ENCODE measurements at regions not wholly inside any gene's neighbourhood (a gene's known extent, or its start where the extent isn't known, plus 50 kb on each side); places are given as distances from the start of the nearest gene placed in this dataset.

- intact Hi-C loops (cut with DNase I), result no loop called here
- ATAC-seq (no peak), DNase-seq (ENCODE audit: low spot score) (no peak)
Observed at GRCh38 chr18:65346086-65346485, 404.7 kb upstream of the CDH7 start.

GRCh38 chr18:65343571-65343970, 407.2 kb upstream of the CDH7 start:
- intact Hi-C loops (cut with DNase I), result no loop called here

GRCh38 chr18:65336411-65336810, 414.4 kb upstream of the CDH7 start:
- intact Hi-C loops (cut with DNase I), result no loop called here
- DNase-seq (ENCODE audit: low spot score), result no peak
- no peak for ATAC-seq

More at GRCh38 chr18:65343571-65343970, 407.2 kb upstream of the CDH7 start:
- ATAC-seq (no peak), DNase-seq (ENCODE audit: low spot score) (no peak)

- ATAC-seq (no peak), DNase-seq (ENCODE audit: low spot score) (no peak)
- intact Hi-C loops (cut with DNase I), result no loop called here
Observed at GRCh38 chr18:65329010-65329409, 421.8 kb upstream of the CDH7 start.

GRCh38 chr18:65326805-65327204, 424.0 kb upstream of the CDH7 start:
- intact Hi-C loops (cut with DNase I), result no loop called here
- DNase-seq (ENCODE audit: low spot score) (no peak), ATAC-seq (no peak)

GRCh38 chr18:65322895-65323294, 427.9 kb upstream of the CDH7 start:
- intact Hi-C loops (cut with DNase I), result no loop called here
- DNase-seq (ENCODE audit: low spot score) (no peak), ATAC-seq (no peak)

GRCh38 chr18:65298422-65298821, 452.4 kb upstream of the CDH7 start:
- DNase-seq (ENCODE audit: low spot score) (no peak), ATAC-seq (no peak)
- intact Hi-C loops (cut with DNase I), result no loop called here

- ATAC-seq (no peak), DNase-seq (ENCODE audit: low spot score) (no peak)
- intact Hi-C loops (cut with DNase I), result no loop called here
Observed at GRCh38 chr18:65288908-65289307, 461.9 kb upstream of the CDH7 start.

GRCh38 chr18:65287652-65288051, 463.2 kb upstream of the CDH7 start:
- intact Hi-C loops (cut with DNase I), result no loop called here
- ATAC-seq (no peak), DNase-seq (ENCODE audit: low spot score) (no peak)

- DNase-seq (ENCODE audit: low spot score), result no peak
- no peak for ATAC-seq
- intact Hi-C loops (cut with DNase I), result no loop called here
Observed at GRCh38 chr18:65282096-65282495, 468.7 kb upstream of the CDH7 start.

GRCh38 chr18:65279668-65280305, 471.0 kb upstream of the CDH7 start:
- intact Hi-C loops (cut with DNase I), result no loop called here
- no peak for ATAC-seq
- no peak for DNase-seq (ENCODE audit: low spot score)

- ATAC-seq (no peak), DNase-seq (ENCODE audit: low spot score) (no peak)
- intact Hi-C loops (cut with DNase I), result no loop called here
Observed at GRCh38 chr18:65278939-65279667, 471.7 kb upstream of the CDH7 start.

GRCh38 chr18:65269375-65269774, 481.4 kb upstream of the CDH7 start:
- DNase-seq (ENCODE audit: low spot score) (no peak), ATAC-seq (no peak)
- intact Hi-C loops (cut with DNase I), result no loop called here

- DNase-seq (ENCODE audit: low spot score), result no peak
- ATAC-seq, result no peak
- intact Hi-C loops (cut with DNase I), result no loop called here
Observed at GRCh38 chr18:65265761-65266160, 485.1 kb upstream of the CDH7 start.

GRCh38 chr18:65260030-65260429, 490.8 kb upstream of the CDH7 start:
- intact Hi-C loops (cut with DNase I), result no loop called here
- DNase-seq (ENCODE audit: low spot score) (no peak), ATAC-seq (no peak)

GRCh38 chr18:65259403-65259802, 491.4 kb upstream of the CDH7 start:
- intact Hi-C loops (cut with DNase I), result no loop called here
- DNase-seq (ENCODE audit: low spot score), result no peak
- ATAC-seq, result no peak

- ATAC-seq (no peak), DNase-seq (ENCODE audit: low spot score) (no peak)
- intact Hi-C loops (cut with DNase I), result no loop called here
Observed at GRCh38 chr18:65257149-65257548, 493.7 kb upstream of the CDH7 start.

- ATAC-seq, result no peak
- intact Hi-C loops (cut with DNase I), result no loop called here
- DNase-seq (ENCODE audit: low spot score), result no peak
Observed at GRCh38 chr18:65255417-65255816, 495.4 kb upstream of the CDH7 start.

GRCh38 chr18:65239787-65240186, 511.0 kb upstream of the CDH7 start:
- DNase-seq (ENCODE audit: low spot score) (no peak), ATAC-seq (no peak)
- intact Hi-C loops (cut with DNase I), result no loop called here

- DNase-seq (ENCODE audit: low spot score) (no peak), ATAC-seq (no peak)
- intact Hi-C loops (cut with DNase I), result no loop called here
Observed at GRCh38 chr18:65235966-65236624, 514.7 kb upstream of the CDH7 start.
